Activated naive CD4-positive, alpha-beta T cell treated with anti-CD3 and anti-CD28 coated beads, Interleukin-2, amount 50 U/mL, for 72 hours (primary cell): ENCODE measurements at regions not wholly inside any gene's neighbourhood (a gene's known extent, or its start where the extent isn't known, plus 50 kb on each side); places are given as distances from the start of the nearest gene placed in this dataset.

Source experiments
- ATAC-seq, 2 donors: fragments of 150-1000 bp; cut with Tn5 transposase; 2 replicates each; pipeline ENCODE4 v1.10.0; 2021; ENCODE audit warnings: mild to moderate bottlenecking in 2 of 2, moderate library complexity in 2 of 2
- DNase-seq, 2 donors: peaks; one replicate each; pipeline ENCODE4 v3.0.0; 2021 to 2022; ENCODE audit warnings: low spot score in 2 of 2
- H3K27ac Mint-ChIP-seq, 2 donors: one replicate each; pipeline ENCODE4 v1.8.0; 2022; ENCODE audit warnings: mild to moderate bottlenecking in 2 of 2, mixed read lengths in 2 of 2
- H3K36me3 Mint-ChIP-seq, 2 donors: one replicate each; pipeline ENCODE4 v1.8.0; 2022; ENCODE audit warnings: mixed read lengths in 2 of 2
- H3K9me3 Mint-ChIP-seq, 2 donors: one replicate each; pipeline ENCODE4 v1.8.0; 2022; ENCODE audit warnings: mixed read lengths in 2 of 2

GRCh38 chr4:7130621-7131211 lies 61.6 kb upstream of the SORCS2 start:
- no peak for ATAC-seq
- Mint-ChIP-seq H3K27ac (no peak overlapping the region), H3K36me3 (no peaks in the 10 kb centered on the region), H3K9me3 (peaks cover 3 to 10% of the 10 kb centered on the region in 2 donors)
- DNase-seq, result no peak

- H3K27ac Mint-ChIP-seq, result no peak overlapping the region
- DNase-seq (no peak), ATAC-seq (no peak)
- H3K36me3 Mint-ChIP-seq, result no peaks in the 10 kb centered on the region
- peaks cover 3 to 10% of the 10 kb centered on the region in 2 donors for H3K9me3 Mint-ChIP-seq
Observed at GRCh38 chr4:7129871-7130620, 62.2 kb upstream of the GRPEL1 start.

GRCh38 chr4:7128644-7129043 lies 60.8 kb upstream of the GRPEL1 start:
- peaks cover 3 to 6% of the 10 kb centered on the region in 2 donors for H3K9me3 Mint-ChIP-seq
- DNase-seq, result no peak
- no peak overlapping the region for H3K27ac Mint-ChIP-seq
- no peak for ATAC-seq
- no peaks in the 10 kb centered on the region for H3K36me3 Mint-ChIP-seq

DNA sequence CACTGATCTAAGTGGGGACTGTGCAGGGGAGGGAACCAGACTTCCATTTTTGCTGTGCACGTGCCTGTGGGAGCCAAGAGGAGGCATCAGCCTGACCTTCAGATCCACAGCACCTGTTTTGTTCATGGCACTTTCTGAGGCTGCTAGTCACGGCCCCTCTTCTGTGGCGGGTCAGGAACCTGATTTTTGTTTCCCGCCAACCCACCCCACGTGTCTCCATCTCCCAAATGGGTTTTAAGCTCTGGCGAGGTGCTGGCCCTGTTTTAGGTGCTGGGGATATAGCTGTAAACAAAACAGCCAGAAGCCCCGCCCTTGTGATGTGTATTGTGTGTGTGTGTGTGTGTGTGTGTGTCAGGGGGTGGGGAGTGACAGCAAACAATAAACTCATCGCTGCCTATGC lies 60.4 kb upstream of the GRPEL1 start:
- no peak for DNase-seq
- H3K36me3 Mint-ChIP-seq, result no peaks in the 10 kb centered on the region
- ATAC-seq, result no peak
- H3K9me3 Mint-ChIP-seq, result peaks cover 3 to 4% of the 10 kb centered on the region in 2 donors
- no peak overlapping the region for H3K27ac Mint-ChIP-seq

GRCh38 chr4:7127576-7127975 lies 59.7 kb upstream of the GRPEL1 start:
- DNase-seq (no peak), ATAC-seq (no peak)
- no peak overlapping the region for H3K27ac Mint-ChIP-seq
- H3K9me3 Mint-ChIP-seq, result no peaks in the 10 kb centered on the region
- no peaks in the 10 kb centered on the region for H3K36me3 Mint-ChIP-seq

DNA sequence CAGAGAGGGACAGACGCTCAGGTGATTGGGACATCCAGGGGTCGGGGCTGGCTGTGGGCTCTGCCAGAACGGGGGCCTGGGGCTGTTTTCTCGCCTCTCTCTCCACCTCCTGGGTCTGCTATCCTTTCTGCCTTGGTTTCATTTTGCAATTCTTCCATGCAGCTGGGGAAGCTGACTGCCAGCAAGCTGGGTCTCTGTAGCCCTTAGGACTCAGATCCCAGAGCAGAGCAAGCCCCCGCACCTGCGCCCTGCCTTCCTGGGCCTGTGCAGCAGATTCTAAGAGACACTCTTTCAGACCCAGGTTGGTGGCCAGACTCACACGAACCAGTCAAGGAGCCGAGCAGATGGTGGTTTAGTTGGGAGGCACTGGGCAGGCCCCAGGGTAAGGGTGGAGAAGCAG lies 59.1 kb upstream of the GRPEL1 start:
- Mint-ChIP-seq H3K36me3 (no peaks in the 10 kb centered on the region), H3K9me3 (no peaks in the 10 kb centered on the region), H3K27ac (no peak overlapping the region)
- DNase-seq, result no peak
- ATAC-seq, result no peak

DNA sequence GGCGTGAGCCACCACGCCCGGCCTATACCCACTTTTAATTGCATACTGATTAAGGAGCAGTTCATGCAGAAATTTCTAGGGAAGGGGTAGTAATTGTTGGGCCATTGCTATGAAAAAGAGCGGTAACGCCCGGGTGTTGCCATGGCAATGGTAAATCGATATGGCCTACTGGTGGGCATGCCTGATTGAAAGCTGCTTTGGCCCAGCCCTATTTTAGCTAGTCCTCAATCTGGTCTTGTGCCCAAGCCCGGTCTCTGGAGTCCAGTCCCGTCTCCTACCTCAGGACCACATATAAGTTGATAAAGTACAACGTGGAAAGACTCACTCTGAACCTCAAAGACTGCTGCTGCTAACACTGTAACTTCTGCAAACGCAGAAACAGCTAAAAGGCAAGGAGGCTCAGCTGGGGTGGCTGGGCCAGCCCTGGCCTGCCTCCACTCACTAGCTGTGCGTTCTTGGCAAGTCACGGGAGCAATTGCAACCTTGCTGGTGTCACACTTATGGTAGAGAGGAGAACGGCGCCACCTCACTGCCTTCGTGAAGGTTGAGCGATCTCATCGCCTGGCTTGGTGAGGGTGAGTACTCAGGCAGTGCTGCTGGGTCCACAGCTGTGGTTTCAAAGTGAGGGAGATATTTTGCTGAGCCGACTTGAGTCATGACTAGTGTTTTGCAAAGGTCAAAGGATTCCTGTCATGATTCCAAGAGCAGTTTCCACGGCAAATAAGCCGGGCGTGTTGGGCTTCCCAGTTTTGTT lies 57.0 kb upstream of the GRPEL1 start:
- DNase-seq (no peak), ATAC-seq (no peak)
- Mint-ChIP-seq H3K36me3 (no peaks in the 10 kb centered on the region), H3K9me3 (no peaks in the 10 kb centered on the region), H3K27ac (no peak overlapping the region)

DNA sequence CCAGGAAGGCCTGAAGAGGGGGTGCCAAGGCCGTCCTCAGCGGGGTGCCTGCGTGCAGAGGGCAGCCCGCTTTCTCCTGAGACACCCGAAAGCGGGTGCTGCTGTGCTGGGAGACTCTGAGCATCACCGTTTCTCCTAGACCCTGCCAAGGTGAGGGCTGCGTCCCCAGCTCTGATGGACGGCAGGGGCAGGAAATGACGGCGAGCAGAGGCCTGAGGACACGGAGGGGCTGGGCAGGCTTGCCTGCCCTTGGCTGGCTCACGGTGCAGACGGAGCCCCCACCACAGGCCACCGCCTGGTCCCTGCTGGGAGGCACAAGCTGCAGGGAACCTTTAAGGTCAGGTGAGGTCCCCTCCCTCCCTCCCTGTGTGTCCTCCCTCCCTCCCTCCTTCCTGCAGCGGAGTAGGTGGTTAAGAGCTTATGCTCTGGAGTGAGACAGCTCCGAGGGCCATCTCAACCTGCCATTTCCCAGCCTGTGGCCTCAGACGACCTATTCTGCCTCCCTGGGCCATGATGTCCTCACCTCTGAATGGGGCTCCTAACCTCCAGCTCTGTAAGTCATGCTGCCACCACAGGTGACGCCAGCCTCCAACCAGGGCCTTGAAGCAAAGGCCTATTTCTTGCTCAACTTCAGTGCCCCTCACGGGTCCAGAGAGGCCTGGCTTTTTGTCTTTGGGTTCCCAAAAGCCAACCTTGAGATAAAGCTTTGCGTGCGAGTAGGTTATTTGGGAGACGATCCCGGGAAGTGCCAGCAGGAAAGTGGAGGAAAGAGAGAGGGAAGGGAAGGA lies 54.2 kb upstream of the GRPEL1 start:
- Mint-ChIP-seq H3K9me3 (peaks cover 12 to 13% of the 10 kb centered on the region in 2 donors), H3K27ac (no peak overlapping the region), H3K36me3 (no peaks in the 10 kb centered on the region)
- ATAC-seq (no peak), DNase-seq (no peak)

DNA sequence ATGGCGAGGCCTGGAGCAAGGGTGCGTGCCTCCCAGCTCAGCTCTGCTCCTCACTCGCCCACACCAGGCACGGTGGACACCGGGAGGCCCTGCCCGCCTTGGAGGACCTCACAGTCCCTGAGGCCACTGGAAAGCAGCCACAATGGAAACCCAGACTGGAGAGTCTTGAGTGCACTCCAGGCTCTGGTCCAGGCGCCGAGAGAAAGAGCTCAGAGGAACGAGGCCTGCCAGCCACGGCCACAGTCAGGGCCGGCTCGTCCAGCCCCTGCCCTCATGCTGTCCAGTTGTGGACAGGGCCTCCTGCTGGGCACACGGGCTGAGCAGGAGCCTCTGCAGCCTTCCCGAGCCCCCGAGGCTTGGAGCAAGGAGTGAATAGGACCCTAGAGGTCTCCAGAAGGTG lies 53.3 kb upstream of the GRPEL1 start:
- Mint-ChIP-seq H3K36me3 (no peaks in the 10 kb centered on the region), H3K27ac (peak overlapping the region in 1 of 2 donors; percentile 55), H3K9me3 (peaks cover 12 to 13% of the 10 kb centered on the region in 2 donors)
- ATAC-seq (no peak), DNase-seq (no peak)

DNA sequence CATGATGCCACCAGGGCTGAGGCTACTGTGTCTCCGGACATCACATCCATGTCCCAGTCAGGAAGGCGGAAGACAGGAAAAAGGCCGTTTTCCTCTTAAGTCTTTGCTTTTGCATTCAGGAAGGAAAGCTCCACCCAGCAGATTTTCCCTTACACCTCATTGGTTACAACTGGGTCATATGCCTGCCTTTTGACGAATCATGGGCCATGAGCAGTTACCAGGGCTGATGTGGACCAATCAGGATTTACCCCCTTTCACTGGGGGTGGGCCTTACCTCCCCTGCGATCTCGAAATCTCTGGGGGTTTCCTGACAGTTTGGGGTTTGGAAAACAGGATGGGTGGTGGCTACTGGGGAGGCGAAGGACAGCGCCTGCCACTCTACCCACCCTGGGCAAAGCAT lies 52.5 kb upstream of the GRPEL1 start:
- DNase-seq (no peak), ATAC-seq (peak; percentile 43 to 56)
- peaks cover 12 to 13% of the 10 kb centered on the region in 2 donors for H3K9me3 Mint-ChIP-seq
- H3K36me3 Mint-ChIP-seq, result no peaks in the 10 kb centered on the region
- no peak overlapping the region for H3K27ac Mint-ChIP-seq

DNA sequence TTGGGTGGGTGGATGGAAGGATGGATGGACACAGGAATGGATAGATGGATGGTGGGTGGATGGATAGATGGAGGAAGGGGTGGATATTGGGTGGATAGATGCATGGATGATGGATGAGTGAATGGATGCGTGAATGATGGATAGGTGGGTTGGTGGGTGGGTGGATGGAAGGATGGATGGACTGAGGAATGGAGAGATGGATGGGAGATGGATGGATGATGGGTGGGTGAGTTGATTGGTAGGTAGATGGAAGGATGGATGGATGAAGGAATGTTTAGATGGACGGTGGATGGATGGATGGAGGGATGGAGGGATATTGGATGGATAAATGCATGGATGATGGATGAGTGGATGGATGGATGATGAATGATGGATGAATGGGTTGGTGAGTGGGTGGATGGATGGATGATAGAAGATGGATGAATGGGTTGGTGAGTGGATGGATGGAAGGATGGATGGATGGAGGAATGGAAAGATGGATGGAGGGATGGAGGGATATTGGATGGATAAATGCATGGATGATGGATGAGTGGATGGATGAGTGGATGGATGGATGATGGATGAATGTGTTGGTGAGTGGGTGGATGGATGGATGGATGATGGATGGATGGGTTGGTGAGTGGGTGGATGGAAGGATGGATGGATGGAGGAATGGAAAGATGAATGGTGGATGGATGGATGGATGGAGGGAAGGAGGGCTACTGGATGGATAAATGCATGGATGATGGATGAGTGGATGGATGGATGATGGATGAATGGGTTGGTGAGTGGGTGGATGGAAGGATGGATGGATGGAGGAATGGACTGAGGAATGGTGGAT lies 50.4 kb upstream of the GRPEL1 start:
- Mint-ChIP-seq H3K36me3 (no peaks in the 10 kb centered on the region), H3K27ac (no peak overlapping the region), H3K9me3 (peaks cover 12 to 13% of the 10 kb centered on the region in 2 donors)
- DNase-seq (no peak), ATAC-seq (no peak)
